HG03159 (cell line): ENCODE measurements at regions not wholly inside any gene's neighbourhood (a gene's known extent, or its start where the extent isn't known, plus 50 kb on each side); places are given as distances from the start of the nearest gene placed in this dataset.
A peak's percentile ranks its signal among the peaks of the same experiment; 100 is the strongest.

Experiments used
- ATAC-seq: cut with Tn5 transposase; IDR thresholded peaks from one replicate; pipeline ENCODE4 v1.9.1; 2021; ENCODE audit warnings: mild to moderate bottlenecking, moderate library complexity; ENCODE audit not compliant: unreplicated experiment

DNA sequence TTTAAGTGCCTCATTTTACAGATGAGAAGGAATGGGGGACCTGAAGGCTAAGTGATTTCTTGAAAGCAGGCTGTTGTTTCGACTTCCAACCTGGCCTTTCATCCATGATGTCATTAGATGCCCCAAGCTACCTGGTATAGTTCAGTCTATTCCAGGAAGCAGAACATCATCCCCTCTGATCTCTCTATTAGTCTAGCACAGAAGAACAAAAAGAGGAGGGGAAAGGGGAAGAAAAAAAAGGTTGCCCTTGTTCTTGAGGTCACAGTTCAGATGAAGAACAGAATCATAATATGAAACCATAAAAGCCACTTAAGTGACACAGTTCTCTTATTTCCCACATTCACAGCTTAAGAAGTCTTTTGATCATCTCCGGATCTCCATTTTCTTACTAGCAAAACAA is 386.2 kb upstream of the HNRNPA3 start:
- no peak for ATAC-seq

DNA sequence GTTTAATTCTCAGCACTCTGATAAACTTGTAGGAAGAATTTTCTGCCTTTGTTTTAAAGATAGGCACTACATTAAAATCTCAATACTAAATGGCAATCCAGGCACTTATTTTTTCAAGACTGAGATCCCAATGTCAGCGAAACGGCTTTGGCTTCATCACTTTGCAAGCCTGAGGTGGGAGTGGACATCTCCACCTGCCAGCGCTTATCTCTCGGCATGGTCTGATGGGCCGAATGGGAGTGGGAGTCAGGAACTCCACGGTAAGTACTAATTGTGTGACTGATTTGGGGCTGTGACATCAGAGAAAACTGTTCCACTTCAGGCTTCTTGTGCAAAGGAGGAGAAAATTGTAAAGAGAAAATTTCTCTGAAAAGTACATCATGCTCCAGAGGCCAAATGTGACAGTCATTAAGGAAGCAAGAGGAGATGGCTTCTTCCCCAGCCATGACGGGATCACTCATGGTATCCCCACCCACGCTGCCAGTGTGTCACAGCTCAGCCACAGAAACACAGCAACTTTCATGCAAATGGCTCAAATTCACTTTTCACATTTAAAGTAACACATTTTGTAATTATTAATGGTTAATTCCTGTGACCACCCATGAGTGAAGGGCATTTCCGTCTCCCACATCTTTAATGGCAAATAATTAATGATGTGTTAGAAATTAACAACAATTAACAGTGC is 385.5 kb upstream of the HNRNPA3 start:
- no peak for ATAC-seq

DNA sequence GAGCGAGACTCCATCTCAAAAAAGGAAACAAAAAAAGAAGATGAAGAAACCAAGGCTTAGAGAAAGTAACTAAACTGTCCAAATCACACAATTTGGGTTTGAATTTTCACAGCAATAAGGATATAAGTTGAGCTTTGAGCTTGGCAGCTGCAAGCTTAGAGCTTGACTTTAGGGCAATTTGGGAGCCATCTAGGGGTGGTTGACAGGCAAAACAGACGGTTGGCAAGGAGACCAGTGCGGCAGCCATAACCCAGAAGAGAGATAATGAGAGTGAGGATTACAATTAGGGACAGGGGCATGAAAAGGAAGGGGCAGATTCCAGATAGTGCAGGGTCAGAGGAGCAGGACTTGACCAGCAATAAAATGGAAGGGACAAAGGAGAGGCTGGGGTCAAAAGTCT is 382.2 kb upstream of the HNRNPA3 start:
- peak; percentile 77 for ATAC-seq

DNA sequence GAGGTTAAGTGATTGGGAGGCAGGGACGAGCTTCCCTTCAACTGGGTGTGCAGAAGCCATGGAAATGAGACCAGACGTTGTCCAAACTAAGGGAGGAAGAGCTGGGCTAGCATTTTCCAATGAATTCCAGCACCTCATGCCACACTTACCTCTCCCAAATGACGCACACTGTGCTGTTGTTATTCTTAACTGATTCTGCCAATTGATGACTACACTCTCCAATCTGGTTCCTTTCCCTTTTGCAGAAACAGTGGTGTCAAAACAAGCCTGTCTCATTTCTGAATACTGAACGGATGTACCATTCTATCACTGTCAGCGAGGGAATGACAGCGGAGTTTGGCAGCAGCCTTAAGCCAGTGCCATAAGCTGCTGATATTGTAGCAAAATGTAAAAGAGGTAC is 380.5 kb upstream of the HNRNPA3 start:
- ATAC-seq: no peak

DNA sequence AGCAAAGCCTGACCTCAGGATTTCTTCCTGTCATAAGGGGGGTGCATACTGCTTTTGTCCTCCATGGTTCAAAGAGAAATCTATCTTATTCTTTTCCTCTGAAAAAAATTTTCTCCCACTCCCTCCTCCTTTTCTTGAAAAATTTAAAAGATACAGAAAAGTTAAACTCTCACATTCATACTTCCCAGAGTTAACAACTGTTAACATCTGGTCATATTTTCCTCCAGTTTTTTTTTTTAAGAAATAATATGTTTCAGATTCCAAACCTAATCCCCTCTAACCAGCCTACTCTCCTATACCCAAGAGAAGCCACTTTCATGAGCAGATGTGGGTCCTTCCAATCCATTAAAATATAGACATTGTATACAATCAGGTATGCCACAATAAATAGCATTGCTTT is 378.9 kb upstream of the HNRNPA3 start:
- no peak for ATAC-seq

DNA sequence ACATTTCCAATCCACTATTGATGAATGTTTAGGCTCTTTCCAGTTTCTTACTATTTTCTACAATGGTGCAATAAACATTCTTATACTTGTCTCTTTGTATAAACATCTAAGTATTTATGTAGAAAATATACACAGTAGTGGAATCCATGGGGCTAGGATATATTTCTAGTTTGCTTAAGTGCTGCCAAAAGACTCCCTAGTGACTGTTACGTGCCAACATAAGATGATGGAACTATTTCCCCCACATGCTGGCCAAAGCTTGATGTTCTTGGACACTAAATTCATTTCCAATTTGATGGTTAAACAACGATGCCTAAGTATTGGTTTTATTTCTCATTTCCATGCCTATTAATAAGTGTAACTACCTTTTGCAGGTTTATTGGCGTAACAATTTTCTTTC is 378.4 kb upstream of the HNRNPA3 start:
- ATAC-seq: no peak

DNA sequence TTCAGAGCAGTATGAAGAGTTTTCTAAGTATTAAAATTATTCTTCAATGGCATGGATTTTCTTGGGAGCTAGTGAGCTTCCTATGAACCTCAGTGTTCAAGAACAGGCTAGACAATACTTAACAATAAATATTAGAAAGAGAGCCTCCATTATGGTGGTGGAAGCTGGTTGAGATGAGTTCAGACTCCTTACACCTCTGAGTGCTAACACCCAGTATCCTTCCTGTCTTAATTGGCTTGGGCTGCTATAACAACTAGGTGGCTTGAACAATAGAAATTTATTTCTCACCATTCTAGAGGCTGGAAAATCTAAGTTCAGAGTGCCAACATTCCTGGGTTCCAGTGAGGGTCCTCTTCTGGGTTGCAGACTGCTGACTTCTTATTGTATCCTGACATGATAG is 369.4 kb upstream of the HNRNPA3 start:
- ATAC-seq: no peak

DNA sequence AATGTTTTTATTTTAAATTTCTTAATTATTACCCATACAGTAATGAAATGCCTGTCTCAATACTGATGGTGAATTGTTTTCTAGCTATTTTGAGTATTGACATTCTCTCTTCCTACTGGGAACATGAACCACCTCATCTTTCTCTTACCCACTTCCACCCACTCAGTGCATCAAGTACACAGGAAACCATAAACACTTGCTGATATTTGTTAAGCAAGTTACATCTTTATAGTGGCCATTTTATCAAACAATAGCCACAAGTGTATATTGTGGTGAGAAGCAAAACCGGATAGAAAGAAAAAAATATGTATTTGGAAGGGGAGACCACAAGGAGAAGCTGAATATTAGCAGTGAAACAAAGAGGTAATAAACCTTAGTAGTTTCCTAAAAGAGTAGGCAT is 368.1 kb upstream of the HNRNPA3 start:
- ATAC-seq: no peak

DNA sequence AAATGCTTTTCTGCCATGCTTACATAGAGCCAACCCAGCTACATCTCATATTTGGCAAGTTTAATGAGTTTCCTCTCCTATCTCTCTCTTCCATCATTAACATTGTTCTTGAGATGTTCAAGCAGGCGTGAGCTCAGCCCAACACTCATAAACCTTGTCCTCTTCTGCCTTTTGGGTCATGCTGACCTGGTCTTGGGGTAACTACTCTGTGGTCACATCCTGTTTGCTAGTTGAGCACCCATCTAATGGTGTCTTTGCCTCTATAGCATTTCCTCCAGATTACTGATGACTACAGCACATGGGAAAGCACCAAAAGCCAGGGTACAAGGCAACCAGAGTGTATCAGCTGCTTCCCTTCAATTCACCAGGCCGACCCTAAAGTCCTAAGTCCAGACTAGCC is 366.9 kb upstream of the HNRNPA3 start:
- ATAC-seq: no peak

DNA sequence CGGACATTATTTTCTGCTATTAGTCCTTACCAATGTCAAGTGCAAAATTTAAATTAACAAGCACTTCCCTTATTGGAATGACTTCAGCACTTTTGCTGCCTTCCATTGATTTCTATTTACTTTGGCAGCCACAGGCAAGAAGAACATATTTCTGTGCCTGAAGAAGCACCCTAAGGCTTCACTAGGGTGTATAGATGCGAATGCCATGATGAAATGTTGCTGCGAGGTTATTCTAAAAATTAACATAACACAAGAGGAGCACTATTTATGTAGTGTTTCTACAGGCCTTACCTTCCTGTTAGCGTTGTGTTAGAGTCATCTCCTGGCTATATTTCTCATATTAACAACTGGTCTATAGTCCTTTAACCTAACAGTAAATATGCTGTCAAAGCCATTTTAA is 365.0 kb upstream of the HNRNPA3 start:
- no peak for ATAC-seq

DNA sequence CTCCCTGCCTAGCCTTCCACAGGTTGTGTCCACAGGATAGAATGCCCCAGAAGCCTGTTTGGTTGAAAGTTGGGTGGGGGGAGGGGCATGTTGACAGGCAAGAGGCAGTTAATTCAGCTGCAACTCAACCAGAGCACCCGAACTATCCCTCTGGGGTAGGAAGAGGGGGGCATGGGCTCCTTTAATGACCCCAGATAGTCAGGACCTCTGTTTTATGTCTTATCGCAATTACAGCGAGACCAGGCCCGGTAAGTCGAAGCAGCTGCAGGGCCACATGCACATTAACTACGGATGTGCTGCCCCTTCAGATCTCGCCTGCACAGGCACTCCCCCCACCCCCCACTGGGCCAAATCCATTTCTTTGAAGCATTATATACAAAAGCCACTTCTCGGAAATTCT is 363.8 kb upstream of the HNRNPA3 start:
- no peak for ATAC-seq

DNA sequence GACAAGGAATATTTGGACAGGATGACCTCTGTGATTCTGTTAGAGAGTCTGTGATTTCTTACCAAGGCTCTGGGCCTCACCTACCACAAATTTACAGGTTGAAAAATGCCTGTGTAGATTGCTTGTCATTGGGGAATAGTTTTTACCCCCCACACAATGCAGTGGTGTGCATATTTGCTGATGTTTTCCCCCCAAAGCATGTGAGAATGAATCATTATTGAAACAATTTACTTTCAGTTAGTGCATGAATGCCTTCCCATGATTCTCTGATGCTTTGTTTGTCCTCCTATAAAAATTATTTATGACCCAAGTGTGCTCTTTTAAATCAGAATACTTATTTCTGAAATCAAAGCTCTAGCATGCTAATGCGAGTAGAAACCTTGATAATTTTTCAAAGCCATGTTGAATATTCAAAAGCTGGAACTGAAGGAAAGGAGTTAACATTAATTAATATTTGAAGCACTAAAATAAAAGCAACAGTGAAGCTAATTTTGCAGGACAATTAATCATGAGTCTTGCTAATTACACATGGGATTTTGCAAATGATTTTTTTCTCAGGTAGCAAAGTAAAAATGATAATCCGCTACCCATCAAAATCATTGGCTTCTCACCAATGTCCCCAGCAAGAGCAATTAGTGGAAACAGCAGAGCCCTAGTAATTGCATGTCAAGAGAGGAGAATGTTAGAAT is 361.2 kb upstream of the HNRNPA3 start:
- ATAC-seq: no peak

DNA sequence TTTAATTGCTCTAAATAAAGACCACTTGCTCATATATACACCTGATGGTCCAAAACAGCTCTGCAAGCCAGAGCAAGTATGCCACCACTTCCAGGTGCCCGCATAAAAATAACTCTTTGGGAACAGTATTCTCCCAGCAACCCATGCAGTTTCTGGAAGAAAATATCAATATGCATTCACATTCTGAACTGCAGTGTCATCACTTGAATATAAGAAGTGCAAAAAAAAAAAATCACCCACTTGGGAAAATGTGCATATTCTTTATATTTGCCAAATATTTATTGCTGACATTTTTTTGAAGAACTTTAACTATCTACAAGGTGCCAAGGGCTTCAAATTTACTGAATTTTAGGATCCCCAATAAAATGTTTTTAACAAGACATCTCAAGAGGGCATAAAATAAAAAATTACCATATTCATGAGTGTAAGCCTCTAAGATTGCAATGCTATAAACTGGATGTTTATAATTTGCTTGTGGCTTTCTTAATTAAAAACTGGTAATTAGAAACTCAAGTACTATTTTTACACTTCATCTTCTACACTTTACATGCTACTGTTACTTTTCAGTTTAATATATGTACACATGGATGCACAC is 360.6 kb upstream of the HNRNPA3 start:
- no peak for ATAC-seq

DNA sequence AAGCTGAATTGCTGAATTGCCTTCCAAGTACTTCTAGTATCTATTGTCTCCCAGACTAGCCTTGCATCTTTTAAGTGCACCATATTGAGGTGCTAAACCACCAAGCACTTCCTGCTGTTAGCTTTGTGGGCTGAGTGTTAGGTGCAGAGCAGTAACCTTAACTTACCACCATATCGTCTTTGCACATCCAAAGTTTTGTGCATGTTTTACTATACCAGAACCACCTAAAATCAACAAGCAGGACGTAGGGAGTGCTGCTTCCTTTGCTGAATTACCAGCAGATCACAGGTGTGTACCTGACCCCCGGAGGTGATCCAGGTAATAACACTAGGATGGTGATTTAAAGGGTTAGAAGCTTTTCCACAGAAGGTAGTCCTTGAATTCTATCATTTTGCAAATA is 359.9 kb upstream of the HNRNPA3 start:
- no peak for ATAC-seq

DNA sequence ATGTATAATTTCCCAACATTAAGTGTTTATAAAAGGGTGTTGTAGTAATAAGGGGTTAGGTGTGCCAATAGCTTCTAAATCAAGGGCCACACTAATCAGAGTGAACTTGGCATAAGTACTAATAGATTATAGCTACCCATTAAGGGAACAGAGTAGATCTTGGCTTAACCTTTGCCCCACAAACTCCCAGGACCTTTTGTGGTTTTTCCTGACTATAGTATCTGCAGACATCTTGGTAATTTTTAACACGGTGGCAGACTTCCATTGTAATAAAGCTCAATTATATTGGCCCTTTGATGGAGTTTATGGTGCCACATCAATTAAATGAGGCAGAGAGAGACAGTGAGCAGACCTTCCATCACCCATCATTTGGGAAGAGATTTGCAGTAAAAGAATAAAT is 358.5 kb upstream of the HNRNPA3 start:
- ATAC-seq: no peak

DNA sequence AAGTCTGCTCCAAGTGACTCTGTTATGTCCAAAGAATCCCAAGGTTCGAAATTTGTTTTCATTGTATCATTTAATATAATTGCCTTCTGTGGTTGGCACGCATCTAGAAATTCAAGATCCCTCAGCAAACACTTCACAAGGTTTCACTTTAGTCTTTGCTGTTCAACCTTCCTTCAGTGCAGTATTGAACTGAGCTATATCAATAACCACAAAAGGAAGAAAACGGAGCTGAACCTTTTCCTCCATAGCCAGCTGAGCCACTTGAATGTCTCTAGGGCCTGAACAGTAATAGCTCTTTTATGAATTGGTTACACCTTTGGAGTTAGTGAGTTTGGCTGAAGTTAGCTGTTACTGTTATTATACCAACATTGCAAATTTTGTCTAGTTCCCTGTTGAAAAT is 357.7 kb upstream of the HNRNPA3 start:
- no peak for ATAC-seq

DNA sequence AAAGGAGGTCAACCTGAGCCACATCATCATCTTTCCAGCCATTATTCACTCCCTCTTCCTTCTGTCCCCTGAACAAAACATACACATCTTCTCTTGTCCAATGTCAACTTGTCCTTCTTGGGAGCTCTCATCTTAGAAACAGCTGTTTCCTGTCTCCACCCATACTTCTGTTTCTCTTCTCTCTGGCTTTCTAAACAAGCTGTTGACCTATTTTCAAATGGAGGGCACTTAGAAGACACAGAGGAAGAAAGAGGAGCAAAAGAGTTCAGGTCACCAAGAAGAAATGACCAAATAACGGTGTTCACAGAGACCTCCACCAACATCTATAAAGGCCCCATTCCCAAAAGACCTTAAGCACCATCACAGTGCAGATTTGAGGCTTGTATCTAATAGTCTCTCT is 355.9 kb upstream of the HNRNPA3 start:
- ATAC-seq: no peak

DNA sequence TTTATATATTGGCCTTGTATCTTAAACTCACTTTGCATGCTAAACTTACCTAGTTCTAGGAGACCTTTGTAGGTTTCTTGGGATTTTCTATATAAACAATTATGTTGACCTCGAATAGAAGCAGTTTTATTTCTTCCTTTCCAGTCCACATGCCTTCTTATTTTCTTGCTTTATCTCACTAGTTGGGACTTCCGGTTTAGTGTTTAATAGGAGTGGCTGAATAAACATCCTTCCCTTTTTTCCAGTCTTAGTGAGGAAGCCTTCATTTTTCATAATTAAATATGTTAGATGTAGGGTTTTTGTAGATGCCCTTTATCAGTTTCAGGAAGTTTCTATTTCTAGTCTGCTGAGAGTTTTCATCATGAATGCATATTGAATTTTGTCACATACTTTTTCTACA is 347.3 kb upstream of the HNRNPA3 start:
- no peak for ATAC-seq

DNA sequence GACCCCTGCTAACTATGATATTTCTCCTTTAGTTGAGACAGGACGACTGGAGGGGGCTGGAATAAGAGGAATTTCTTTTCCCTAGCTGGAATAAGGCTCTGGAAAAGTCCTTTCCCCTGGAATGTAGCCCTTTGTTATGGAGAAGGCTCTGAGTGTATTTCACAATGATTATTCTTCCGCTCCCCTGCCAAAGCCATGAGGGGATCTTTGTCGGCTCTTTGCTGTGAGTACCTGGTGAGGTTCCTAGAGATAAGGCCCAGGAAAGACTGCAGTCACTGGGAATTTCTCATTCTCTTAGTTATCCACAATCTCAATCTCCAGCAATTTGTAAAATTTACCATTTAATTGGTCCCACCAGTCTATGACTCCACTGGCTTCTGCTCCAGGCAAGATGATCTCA is 340.2 kb upstream of the HNRNPA3 start:
- no peak for ATAC-seq

DNA sequence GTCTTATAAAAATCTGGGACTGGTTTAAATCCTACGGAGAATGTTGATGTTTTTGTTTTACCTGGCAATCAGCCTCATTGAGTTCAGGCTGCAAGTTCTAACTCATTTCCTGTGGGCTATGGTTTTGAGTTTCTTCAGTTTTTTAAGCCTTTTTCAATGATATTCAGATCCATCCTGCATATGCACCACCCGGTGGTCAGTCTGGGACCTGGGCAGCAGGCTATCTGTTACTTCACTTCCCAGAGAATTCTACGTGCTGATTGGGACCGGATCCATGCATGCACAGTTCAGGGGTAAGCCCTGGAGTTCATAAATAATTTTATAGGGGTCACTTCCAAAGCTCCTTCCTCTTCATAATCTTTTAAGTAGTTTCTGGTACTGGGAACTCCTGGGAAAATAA is 339.2 kb upstream of the HNRNPA3 start:
- no peak for ATAC-seq

DNA sequence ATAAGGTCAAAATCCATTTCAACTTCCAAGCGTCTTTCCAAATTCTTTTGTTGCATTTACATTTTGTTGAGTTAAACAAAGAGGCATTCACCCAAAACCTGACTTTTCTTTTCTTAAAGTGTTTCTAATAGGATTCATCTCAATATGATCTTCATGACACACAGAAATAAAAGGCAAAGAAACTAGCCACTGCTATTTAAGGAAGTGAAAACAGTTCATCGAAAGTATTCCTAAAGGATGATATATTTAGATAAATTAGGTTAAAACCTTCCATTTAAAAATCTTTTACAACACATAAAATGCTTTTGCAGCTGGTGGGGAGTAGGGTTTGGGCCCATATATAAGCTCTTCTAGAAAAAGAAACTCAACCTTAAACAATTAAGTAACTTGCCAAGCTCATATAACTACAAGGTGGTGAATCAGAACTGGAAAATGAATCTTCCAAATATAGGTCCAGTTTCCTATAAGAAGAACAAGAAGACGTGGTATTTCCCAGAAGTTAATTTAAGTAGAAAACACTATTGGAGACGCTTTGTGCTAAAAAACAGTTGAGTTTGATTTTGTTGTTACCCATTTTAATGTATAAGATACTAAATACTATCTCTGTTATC is 336.0 kb upstream of the HNRNPA3 start:
- no peak for ATAC-seq

DNA sequence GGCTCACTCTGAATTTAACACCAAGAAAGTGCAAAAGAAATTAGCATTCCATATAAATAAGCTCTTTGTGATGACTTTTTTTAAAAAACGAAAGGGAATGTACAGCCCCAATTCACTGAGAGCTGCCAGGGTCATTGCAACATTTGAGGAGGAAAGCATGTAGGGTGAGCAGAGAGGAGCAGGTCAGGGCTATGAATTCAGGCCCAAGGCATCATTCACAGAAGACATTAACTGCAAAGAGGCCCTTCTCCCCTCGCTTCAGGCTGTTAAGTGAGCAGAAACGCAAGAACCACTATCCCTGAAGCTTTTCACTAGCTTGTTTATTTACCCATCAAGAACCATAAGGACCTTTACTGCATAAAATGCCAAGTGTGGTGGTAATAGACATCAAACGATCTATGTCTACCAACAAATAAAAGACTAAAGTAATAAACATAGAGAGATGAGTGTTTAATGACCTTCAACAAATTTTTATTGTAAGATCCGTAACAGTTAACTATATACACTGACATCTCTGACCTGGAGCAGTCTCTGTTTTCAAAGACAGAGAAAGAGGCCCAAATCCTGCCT is 333.1 kb upstream of the HNRNPA3 start:
- no peak for ATAC-seq
